KMS-11 (cell line): ENCODE measurements at regions not wholly inside any gene's neighbourhood (a gene's known extent, or its start where the extent isn't known, plus 50 kb on each side); places are given as distances from the start of the nearest gene placed in this dataset.
A peak's percentile ranks its signal among the peaks of the same experiment; 100 is the strongest.

Experiments
- H2AFZ ChIP-seq: fragments of 200-600 bp; sonication (generic); 2 replicates; pipeline ENCODE4 v1.6.1; 2016; ENCODE audit warnings: antibody characterized with exemption, mixed run types, low read depth
- H3K27ac ChIP-seq: fragments of 200-600 bp; sonication (generic); 2 replicates; pipeline ENCODE4 v1.6.1; 2016; ENCODE audit warnings: mild to moderate bottlenecking, mixed run types
- H3K27me3 ChIP-seq: fragments of 200-600 bp; sonication (generic); 2 replicates; pipeline ENCODE4 v1.6.1; 2017; ENCODE audit warnings: mild to moderate bottlenecking, low read depth, mixed run types, moderate library complexity; ENCODE audit not compliant: insufficient read depth
- H3K36me3 ChIP-seq: fragments of 200-600 bp; sonication (generic); 2 replicates; pipeline ENCODE4 v1.6.1; 2017; ENCODE audit warnings: mild to moderate bottlenecking, mixed run types; ENCODE audit not compliant: insufficient read depth
- H3K4me1 ChIP-seq: fragments of 200-600 bp; sonication (generic); 2 replicates; pipeline ENCODE4 v1.6.1; 2016; ENCODE audit warnings: mild to moderate bottlenecking, low read depth, mixed run types; ENCODE audit not compliant: poor library complexity, severe bottlenecking
- H3K4me2 ChIP-seq: fragments of 200-600 bp; sonication (generic); 2 replicates; pipeline ENCODE4 v1.7.0; 2016; ENCODE audit warnings: mild to moderate bottlenecking, mixed run types
- H3K4me3 ChIP-seq: fragments of 200-600 bp; sonication (generic); IDR thresholded peaks from 2 replicates; pipeline ENCODE4 v1.6.1; 2017; ENCODE audit warnings: low read depth, low read length, mixed read lengths; ENCODE audit not compliant: insufficient read depth
- H3K79me2 ChIP-seq: fragments of 200-600 bp; sonication (generic); 2 replicates; pipeline ENCODE4 v1.6.1; 2016; ENCODE audit warnings: low read depth, mixed run types; ENCODE audit not compliant: insufficient read depth
- H3K9ac ChIP-seq: fragments of 200-600 bp; sonication (generic); 2 replicates; pipeline ENCODE4 v1.6.1; 2016; ENCODE audit warnings: mild to moderate bottlenecking, mixed run types
- H4K20me1 ChIP-seq: fragments of 200-600 bp; sonication (generic); 2 replicates; pipeline ENCODE4 v1.6.1; 2016; ENCODE audit warnings: mild to moderate bottlenecking, mixed run types; ENCODE audit not compliant: insufficient read depth
- CTCF ChIP-seq: fragments of 200-600 bp; sonication (generic); conservative IDR thresholded peaks from 2 replicates; pipeline ENCODE4 v1.6.1; 2017; ENCODE audit warnings: low read depth, mild to moderate bottlenecking, antibody characterized with exemption, low read length, moderate library complexity, mixed read lengths

GRCh38 chrX:34866646-34867045 is 76.0 kb upstream of the FAM47B start:
- Histone ChIP-seq H3K27me3 (no peaks in the 10 kb centered on the region), H4K20me1 (no peaks in the 10 kb centered on the region)

GRCh38 chrX:34868633-34869032 is 74.0 kb upstream of the FAM47B start:
- Histone ChIP-seq H3K79me2 (no peaks in the 10 kb centered on the region), H3K4me3 (no peak overlapping the region), H3K4me2 (peak overlapping the region; percentile 42), H3K9ac (no peak overlapping the region), H3K27me3 (no peaks in the 10 kb centered on the region), H4K20me1 (no peaks in the 10 kb centered on the region), H3K27ac (peak overlapping the region; percentile 22; the same call in 1 of the 2 replicates), H3K36me3 (no peaks in the 10 kb centered on the region), H3K4me1 (peaks cover 17% of the 10 kb centered on the region), H2AFZ (no peak overlapping the region)
- TF ChIP-seq CTCF, result no peak

More at GRCh38 chrX:34866646-34867045, 76.0 kb upstream of the FAM47B start:
- Histone ChIP-seq H3K36me3 (no peaks in the 10 kb centered on the region), H3K27ac (no peak overlapping the region), H3K4me1 (peaks cover 36% of the 10 kb centered on the region), H3K9ac (no peak overlapping the region), H3K4me3 (no peak overlapping the region), H3K79me2 (no peaks in the 10 kb centered on the region), H2AFZ (no peak overlapping the region), H3K4me2 (no peak overlapping the region)
- no peak for TF ChIP-seq CTCF

GRCh38 chrX:34873500-34874225 is 68.9 kb upstream of the FAM47B start:
- Histone ChIP-seq H3K9ac (no peak overlapping the region), H4K20me1 (no peaks in the 10 kb centered on the region), H3K4me2 (no peak overlapping the region), H3K4me3 (no peak overlapping the region), H3K4me1 (peaks cover 53% of the 10 kb centered on the region), H2AFZ (no peak overlapping the region), H3K27me3 (no peaks in the 10 kb centered on the region), H3K27ac (no peak overlapping the region), H3K79me2 (no peaks in the 10 kb centered on the region), H3K36me3 (no peaks in the 10 kb centered on the region)
- no peak for TF ChIP-seq CTCF

GRCh38 chrX:34874763-34875162 is 67.8 kb upstream of the FAM47B start:
- TF ChIP-seq CTCF, result no peak
- no peaks in the 10 kb centered on the region for H4K20me1 ChIP-seq
- H3K27ac ChIP-seq, result peak overlapping the region; percentile 61; the same call in 1 of the 2 replicates
- H3K9ac ChIP-seq, result no peak overlapping the region
- H2AFZ ChIP-seq, result no peak overlapping the region
- no peaks in the 10 kb centered on the region for H3K27me3 ChIP-seq
- H3K4me1 ChIP-seq, result peaks cover 42% of the 10 kb centered on the region
- H3K4me2 ChIP-seq, result peak overlapping the region; percentile 71
- H3K4me3 ChIP-seq, result no peak overlapping the region
- H3K79me2 ChIP-seq, result no peaks in the 10 kb centered on the region
- H3K36me3 ChIP-seq, result no peaks in the 10 kb centered on the region
